Epithelial cell of proximal tubule (primary cell): ENCODE measurements at regions not wholly inside any gene's neighbourhood (a gene's known extent, or its start where the extent isn't known, plus 50 kb on each side); places are given as distances from the start of the nearest gene placed in this dataset.

Experiments
- DNase-seq: peaks from one replicate; pipeline ENCODE4 v3.0.0-alpha.2; 2011; ENCODE audit warnings: low read depth
- H3K4me3 ChIP-seq: 2 replicates; pipeline ENCODE4 v1.5.1; 2011; ENCODE audit warnings: low read depth, mild to moderate bottlenecking, low read length
- TF ChIP-seq, protein P1 (sequence below): conservative IDR thresholded peaks from 2 replicates; pipeline ENCODE4 v1.5.1; 2012; ENCODE audit warnings: low read depth, mild to moderate bottlenecking, low read length

GRCh38 chr4:56102601-56103000, 153.9 kb downstream of the CEP135 start:
- no peak for DNase-seq
- TF ChIP-seq, protein P1, sequence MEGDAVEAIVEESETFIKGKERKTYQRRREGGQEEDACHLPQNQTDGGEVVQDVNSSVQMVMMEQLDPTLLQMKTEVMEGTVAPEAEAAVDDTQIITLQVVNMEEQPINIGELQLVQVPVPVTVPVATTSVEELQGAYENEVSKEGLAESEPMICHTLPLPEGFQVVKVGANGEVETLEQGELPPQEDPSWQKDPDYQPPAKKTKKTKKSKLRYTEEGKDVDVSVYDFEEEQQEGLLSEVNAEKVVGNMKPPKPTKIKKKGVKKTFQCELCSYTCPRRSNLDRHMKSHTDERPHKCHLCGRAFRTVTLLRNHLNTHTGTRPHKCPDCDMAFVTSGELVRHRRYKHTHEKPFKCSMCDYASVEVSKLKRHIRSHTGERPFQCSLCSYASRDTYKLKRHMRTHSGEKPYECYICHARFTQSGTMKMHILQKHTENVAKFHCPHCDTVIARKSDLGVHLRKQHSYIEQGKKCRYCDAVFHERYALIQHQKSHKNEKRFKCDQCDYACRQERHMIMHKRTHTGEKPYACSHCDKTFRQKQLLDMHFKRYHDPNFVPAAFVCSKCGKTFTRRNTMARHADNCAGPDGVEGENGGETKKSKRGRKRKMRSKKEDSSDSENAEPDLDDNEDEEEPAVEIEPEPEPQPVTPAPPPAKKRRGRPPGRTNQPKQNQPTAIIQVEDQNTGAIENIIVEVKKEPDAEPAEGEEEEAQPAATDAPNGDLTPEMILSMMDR = no peak

GRCh38 chr4:56099378-56099786, 150.6 kb downstream of the CEP135 start:
- H3K4me3 ChIP-seq = no peak overlapping the region
- TF ChIP-seq, protein P1 = no peak
- no peak for DNase-seq

More at GRCh38 chr4:56102601-56103000, 153.9 kb downstream of the CEP135 start:
- no peak overlapping the region for H3K4me3 ChIP-seq

DNA sequence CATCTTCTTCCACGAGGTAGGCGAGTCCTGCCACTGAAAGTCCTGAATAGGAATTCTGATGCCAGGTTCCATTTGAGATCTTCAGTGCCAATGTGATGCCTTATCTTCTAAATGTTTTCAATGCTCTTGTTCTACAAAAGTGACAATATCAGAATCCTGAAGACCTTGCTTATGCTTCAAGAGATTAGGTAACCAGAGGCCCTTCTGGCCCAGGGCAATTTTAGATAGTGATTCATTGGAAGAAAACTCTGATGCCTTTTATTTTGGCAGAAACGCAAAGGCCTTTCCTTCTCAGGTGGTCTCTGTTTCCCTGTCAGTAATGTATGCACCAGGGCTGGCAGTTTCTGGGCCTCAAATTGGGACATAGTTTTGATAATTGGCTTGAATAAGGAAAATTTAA, 144.8 kb downstream of the CEP135 start:
- no peak overlapping the region for H3K4me3 ChIP-seq
- no peak for DNase-seq
- TF ChIP-seq, protein P1 = no peak

DNA sequence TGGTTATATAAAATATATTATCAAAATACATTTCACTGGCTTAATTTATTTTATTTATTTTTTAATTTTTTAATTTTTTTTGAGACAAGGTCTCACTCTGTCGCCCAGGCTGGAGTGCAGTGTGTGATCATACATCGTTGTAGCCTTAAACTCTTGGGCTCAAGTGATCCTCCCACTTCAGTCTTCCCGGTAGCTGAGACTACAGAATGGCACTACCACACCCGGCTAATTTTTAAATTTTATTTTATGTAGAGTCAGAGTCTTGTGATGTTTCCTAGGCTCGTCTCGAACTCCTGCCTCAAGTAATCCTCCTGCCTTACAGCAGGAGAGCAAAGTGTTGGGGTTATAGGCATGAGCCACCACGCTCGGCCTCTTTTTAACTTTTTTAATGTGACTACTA, 143.8 kb downstream of the CEP135 start:
- DNase-seq = no peak
- TF ChIP-seq, protein P1 = no peak
- H3K4me3 ChIP-seq = no peak overlapping the region

DNA sequence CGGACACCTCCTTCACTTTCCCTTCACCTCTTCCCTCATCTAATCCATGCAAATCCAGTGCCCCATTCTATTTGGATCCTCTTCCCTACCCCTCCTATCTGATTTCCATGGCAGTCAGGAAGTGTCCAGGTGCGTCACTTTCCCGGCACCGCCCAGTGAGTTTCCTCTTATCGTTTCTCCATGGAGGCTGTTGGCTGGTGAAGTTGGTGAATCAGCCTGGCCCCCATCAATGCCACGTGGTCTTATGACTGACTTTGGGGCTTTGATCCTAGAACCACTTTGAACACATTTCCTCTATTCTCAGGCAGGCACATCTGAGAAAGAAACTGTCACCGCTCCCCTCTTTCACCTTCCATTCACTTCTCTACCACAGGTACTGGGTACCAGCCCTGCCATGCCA, 137.8 kb downstream of the CEP135 start:
- TF ChIP-seq, protein P1 = no peak
- no peak for DNase-seq
- H3K4me3 ChIP-seq = no peak overlapping the region

- DNase-seq = no peak
- H3K4me3 ChIP-seq = no peak overlapping the region
- TF ChIP-seq, protein P1 = no peak
Observed at GRCh38 chr4:56086073-56086541, 137.4 kb downstream of the CEP135 start.

DNA sequence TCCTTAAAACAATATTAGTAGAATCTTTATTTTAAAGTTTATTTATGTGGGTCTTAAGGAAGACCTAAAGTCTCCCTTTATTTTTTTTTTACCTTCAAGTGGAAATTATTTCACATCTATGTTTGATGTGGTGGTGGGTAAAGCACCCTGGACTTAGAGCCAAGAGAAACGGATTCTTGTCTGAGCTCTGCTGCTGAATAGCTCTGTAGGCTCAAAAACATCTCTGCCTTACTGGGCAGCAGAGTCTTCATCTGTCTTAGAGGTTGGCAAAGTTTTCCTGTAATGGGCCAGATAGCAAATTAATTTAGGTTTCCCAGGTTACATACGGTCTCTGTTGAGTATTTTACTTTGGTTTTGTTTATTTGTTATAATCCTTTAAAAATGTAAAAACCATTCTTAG, 136.5 kb downstream of the CEP135 start:
- TF ChIP-seq, protein P1 = no peak

More for the DNA sequence above, 136.5 kb downstream of the CEP135 start:
- no peak for DNase-seq
- H3K4me3 ChIP-seq = no peak overlapping the region
